ENCODE measurements at regions not wholly inside any gene's neighbourhood (a gene's known extent, or its start where the extent isn't known, plus 50 kb on each side); places are given as distances from the start of the nearest gene placed in this dataset.

GRCh38 chr2:125559186-125559585, 1096.8 kb upstream of the GYPC start:
- TF ChIP-seq, protein P1, sequence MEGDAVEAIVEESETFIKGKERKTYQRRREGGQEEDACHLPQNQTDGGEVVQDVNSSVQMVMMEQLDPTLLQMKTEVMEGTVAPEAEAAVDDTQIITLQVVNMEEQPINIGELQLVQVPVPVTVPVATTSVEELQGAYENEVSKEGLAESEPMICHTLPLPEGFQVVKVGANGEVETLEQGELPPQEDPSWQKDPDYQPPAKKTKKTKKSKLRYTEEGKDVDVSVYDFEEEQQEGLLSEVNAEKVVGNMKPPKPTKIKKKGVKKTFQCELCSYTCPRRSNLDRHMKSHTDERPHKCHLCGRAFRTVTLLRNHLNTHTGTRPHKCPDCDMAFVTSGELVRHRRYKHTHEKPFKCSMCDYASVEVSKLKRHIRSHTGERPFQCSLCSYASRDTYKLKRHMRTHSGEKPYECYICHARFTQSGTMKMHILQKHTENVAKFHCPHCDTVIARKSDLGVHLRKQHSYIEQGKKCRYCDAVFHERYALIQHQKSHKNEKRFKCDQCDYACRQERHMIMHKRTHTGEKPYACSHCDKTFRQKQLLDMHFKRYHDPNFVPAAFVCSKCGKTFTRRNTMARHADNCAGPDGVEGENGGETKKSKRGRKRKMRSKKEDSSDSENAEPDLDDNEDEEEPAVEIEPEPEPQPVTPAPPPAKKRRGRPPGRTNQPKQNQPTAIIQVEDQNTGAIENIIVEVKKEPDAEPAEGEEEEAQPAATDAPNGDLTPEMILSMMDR (IDR thresholded peaks at IDR 0.05) = no peak
- TF ChIP-seq ZFX (IDR thresholded peaks at IDR 0.05; ENCODE audit: borderline replicate concordance) = no peak

Data from 22Rv1 (cell line).